GM13977 (cell line): ENCODE measurements at regions not wholly inside any gene's neighbourhood (a gene's known extent, or its start where the extent isn't known, plus 50 kb on each side); places are given as distances from the start of the nearest gene placed in this dataset.

Experiments
- DNase-seq: peaks from one replicate; pipeline ENCODE4 v3.0.0; 2012; ENCODE audit warnings: low spot score
- CTCF ChIP-seq: IDR thresholded peaks from 2 replicates; pipeline ENCODE4 v1.5.1; 2012; ENCODE audit warnings: mild to moderate bottlenecking, control low read depth; ENCODE audit not compliant: insufficient read depth; ENCODE audit errors: extremely low read depth, missing control alignments
- in situ Hi-C: fragments of 300-500 bp; cut with MboI; formaldehyde crosslinking; loops from one replicate; pipeline ENCODE4 v1.12.0; 2022; ENCODE audit warnings: low sequenced_read_pairs, low pct_unique_long_range_greater_than_20kb, mixed read lengths, inconsistent platforms; ENCODE audit not compliant: unreplicated experiment

DNA sequence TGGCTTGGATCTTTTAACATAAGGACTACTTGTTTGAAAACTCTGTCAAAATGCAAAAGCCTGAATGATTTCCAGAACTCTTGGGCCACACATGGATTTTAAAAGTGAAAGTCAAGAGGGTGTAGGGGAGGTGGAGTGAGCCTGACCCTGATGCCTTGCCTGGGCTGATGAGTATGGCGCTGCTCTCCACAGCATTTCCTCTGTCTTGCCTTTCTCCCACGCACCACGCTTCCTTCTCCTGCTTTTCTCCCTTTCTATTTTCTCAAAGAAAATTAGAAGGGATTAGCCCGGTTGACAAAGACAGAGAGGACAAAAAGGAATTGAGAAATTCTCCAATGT lies 207.0 kb upstream of the CCDC68 start:
- no peak for TF ChIP-seq CTCF
- no peak for DNase-seq
- in situ Hi-C loops, result no loop called here

DNA sequence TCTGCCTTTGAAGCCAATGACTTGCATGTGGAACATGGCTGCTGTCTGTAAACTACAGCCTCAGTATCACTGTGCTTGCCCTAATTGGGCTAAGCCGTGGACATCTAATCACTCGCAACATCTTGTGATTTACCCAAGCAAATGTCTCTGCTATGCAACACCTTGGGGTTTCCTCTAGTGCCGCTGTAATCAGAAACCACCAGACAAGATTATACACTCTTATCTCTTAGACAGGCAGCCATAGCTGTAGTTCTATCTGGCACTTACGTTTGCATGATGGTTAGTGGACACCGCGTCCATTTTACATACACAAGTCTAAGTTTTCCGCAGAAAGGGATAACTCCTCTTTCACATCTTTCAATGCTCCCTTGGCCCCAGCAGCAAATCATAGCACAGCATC lies 204.3 kb upstream of the CCDC68 start:
- in situ Hi-C loops, result no loop called here
- no peak for DNase-seq
- no peak for TF ChIP-seq CTCF

- TF ChIP-seq CTCF, result no peak
- no peak for DNase-seq
- in situ Hi-C loops, result no loop called here
Observed at GRCh38 chr18:55161916-55162315, 202.7 kb upstream of the CCDC68 start.

- no peak for DNase-seq
- in situ Hi-C loops, result no loop called here
- TF ChIP-seq CTCF, result no peak
Observed at GRCh38 chr18:55159027-55159426, 199.8 kb upstream of the CCDC68 start.

DNA sequence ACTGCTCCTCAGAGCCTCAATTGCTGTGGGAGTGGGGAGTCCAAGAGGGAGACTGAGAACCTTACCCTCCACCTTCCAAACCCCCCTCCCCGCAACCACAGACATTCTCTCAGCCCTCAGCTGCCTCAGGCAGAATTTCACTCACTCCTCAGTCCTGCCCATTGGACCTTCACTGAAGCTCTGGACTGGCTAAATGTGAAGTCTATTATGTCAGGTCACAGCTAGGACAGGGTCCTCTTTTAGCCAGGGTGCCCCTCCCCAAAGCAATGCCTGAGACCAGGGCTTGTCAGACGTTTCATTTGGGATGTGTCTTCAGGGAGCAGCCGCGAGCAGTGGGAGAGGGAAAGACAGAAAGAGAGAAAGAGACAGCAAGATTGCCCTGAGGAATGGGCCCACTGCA lies 199.3 kb upstream of the CCDC68 start:
- no peak for DNase-seq
- in situ Hi-C loops, result no loop called here
- TF ChIP-seq CTCF, result no peak

DNA sequence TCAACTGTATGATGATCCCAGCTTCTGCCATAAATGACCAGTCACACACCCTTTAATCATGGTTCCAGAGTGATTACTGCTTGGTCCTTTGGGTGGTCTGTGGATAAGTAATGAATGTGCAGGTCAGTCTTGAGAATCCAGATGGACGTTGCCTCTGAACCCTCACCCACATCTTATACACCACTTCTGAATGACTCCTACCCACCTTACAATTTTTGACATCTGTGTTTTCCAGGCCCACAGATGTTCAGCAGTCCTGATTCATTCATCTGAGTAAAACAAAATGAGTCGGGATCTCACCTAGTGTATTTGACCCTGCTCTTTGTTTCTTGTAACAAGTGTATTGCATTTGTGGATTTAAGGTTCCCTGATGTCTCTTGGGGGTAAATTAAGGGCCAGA lies 194.1 kb upstream of the CCDC68 start:
- no peak for DNase-seq
- TF ChIP-seq CTCF, result no peak
- in situ Hi-C loops, result no loop called here

DNA sequence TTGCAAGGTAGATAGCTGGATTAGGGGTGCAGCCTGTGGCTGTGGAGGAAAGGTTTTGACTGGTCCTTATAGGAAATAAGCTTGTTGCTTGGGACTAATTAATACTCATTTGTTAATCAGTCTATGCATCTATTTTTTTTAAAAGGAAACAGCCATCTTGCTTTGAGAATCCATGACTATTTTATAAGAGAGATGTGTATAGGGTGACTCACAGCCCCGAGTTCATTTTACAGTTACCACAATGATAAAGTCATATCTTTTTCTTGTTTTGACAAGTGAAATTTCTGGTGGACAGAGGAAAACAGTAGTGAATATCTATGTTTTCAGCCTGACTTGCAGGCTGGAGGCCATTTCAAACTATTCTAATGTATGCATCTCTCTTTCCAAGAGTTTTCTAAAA lies 193.5 kb upstream of the CCDC68 start:
- no peak for TF ChIP-seq CTCF
- DNase-seq, result no peak
- in situ Hi-C loops, result no loop called here
